OCI-LY3 (cell line): ENCODE measurements at regions not wholly inside any gene's neighbourhood (a gene's known extent, or its start where the extent isn't known, plus 50 kb on each side); places are given as distances from the start of the nearest gene placed in this dataset.

Experiments
- CTCF ChIP-seq: fragments of 200-600, 300-600 bp; sonication (generic); IDR thresholded peaks from 2 replicates; pipeline ENCODE4 v1.5.1; 2014; ENCODE audit warnings: antibody characterized with exemption, low read length, low read depth
- EZH2phosphoT487 ChIP-seq: fragments of 200-600 bp; shearing (Covaris generic); IDR thresholded peaks from 2 replicates; pipeline ENCODE4 v1.6.1; 2018; ENCODE audit warnings: antibody characterized with exemption, mixed run types, low read depth

GRCh38 chr14:54117924-54118323, 161.3 kb upstream of the BMP4 start:
- TF ChIP-seq CTCF (no peak), EZH2phosphoT487 (no peak)
